SU-DHL-6 (cell line): ENCODE measurements at regions not wholly inside any gene's neighbourhood (a gene's known extent, or its start where the extent isn't known, plus 50 kb on each side); places are given as distances from the start of the nearest gene placed in this dataset.
"Not testable (repeated sequence)": the region's sequence is repeated elsewhere in the genome, so short reads cannot be mapped to it uniquely, and the experiment has no call there.

Source experiments
- H2AFZ ChIP-seq: fragments of 200-600 bp; sonication (generic); 2 replicates; pipeline ENCODE4 v1.6.1; 2014; ENCODE audit warnings: low read depth, mild to moderate bottlenecking, moderate library complexity, mixed read lengths, antibody characterized with exemption, low read length; ENCODE audit not compliant: severe bottlenecking
- H3F3A ChIP-seq: fragments of 200-600 bp; shearing (Covaris generic); 2 replicates; pipeline ENCODE4 v1.6.0; 2016; ENCODE audit warnings: antibody characterized with exemption, mild to moderate bottlenecking; ENCODE audit not compliant: insufficient read depth
- H3K27ac ChIP-seq: fragments of 200-600 bp; sonication (generic); 2 replicates; pipeline ENCODE4 v1.5.1; 2016; ENCODE audit warnings: low read depth, mild to moderate bottlenecking, low read length, moderate library complexity, mixed read lengths
- H3K27me3 ChIP-seq: fragments of 200-600 bp; sonication (generic), shearing (Covaris generic); 2 replicates; pipeline ENCODE4 v1.6.0; 2014; ENCODE audit warnings: mild to moderate bottlenecking, low read length
- H3K36me3 ChIP-seq: fragments of 200-600 bp; sonication (generic); 2 replicates; pipeline ENCODE4 v1.6.1; 2014; ENCODE audit warnings: mild to moderate bottlenecking, low read length, mixed read lengths
- H3K4me2 ChIP-seq: fragments of 300-600, 200-600 bp; shearing (Covaris generic), sonication (generic); 2 replicates; pipeline ENCODE4 v1.6.0; 2014; ENCODE audit warnings: low read length, low read depth, mild to moderate bottlenecking; ENCODE audit not compliant: poor library complexity, severe bottlenecking
- H3K4me3 ChIP-seq: fragments of 200-600 bp; sonication (generic); 2 replicates; pipeline ENCODE4 v1.5.1; 2014; ENCODE audit warnings: antibody characterized with exemption, low read length, mild to moderate bottlenecking, mixed read lengths; ENCODE audit not compliant: insufficient read depth, poor library complexity, severe bottlenecking
- H3K79me2 ChIP-seq: fragments of 200-600 bp; sonication (generic); 2 replicates; pipeline ENCODE4 v1.6.1; 2014; ENCODE audit warnings: mild to moderate bottlenecking, low read length, moderate library complexity; ENCODE audit not compliant: insufficient read depth
- H3K9ac ChIP-seq: fragments of 200-600 bp; sonication (generic); 2 replicates; pipeline ENCODE4 v1.7.0; 2014; ENCODE audit warnings: mild to moderate bottlenecking, low read length
- H3K9me2 ChIP-seq: fragments of 200-600 bp; sonication (generic); replicated peaks from 2 replicates; pipeline ENCODE4 v1.6.1; 2014; ENCODE audit warnings: low read length; ENCODE audit not compliant: insufficient read depth
- H3K9me3 ChIP-seq: fragments of 200-600 bp; sonication (generic); 2 replicates; pipeline ENCODE4 v1.6.1; 2014; ENCODE audit warnings: low read length, mixed read lengths; ENCODE audit not compliant: insufficient read depth
- H4K20me1 ChIP-seq: fragments of 200-600 bp; sonication (generic); 2 replicates; pipeline ENCODE4 v1.6.1; 2014; ENCODE audit warnings: low read depth, mild to moderate bottlenecking, antibody characterized with exemption, low read length, moderate library complexity, mixed read lengths
- CTCF ChIP-seq: fragments of 200-600 bp; sonication (generic); IDR thresholded peaks from one replicate; pipeline ENCODE4 v1.5.1; 2017; ENCODE audit warnings: antibody characterized with exemption, mild to moderate bottlenecking, low read length, moderate library complexity; ENCODE audit not compliant: insufficient read depth, poor library complexity, severe bottlenecking
- EZH2phosphoT487 ChIP-seq: fragments of 200-600 bp; sonication (generic), shearing (Covaris generic); conservative IDR thresholded peaks from 2 replicates; pipeline ENCODE4 v1.6.1; 2018; ENCODE audit warnings: mild to moderate bottlenecking, antibody characterized with exemption, low read length, moderate library complexity, mixed read lengths

GRCh38 chr11:64437426-64437825 lies 78.5 kb downstream of the RPS6KA4 start:
- Histone ChIP-seq H3K4me2 (no peak overlapping the region), H3K4me3 (no peak overlapping the region), H3K27ac (no peak overlapping the region)

GRCh38 chr11:64438986-64439771 lies 80.2 kb downstream of the RPS6KA4 start:
- H3K9me3 ChIP-seq, result no peaks in the 10 kb centered on the region
- no peaks in the 10 kb centered on the region for H3K79me2 ChIP-seq
- no peak overlapping the region for H3K4me3 ChIP-seq
- no peaks in the 10 kb centered on the region for H4K20me1 ChIP-seq
- H3K4me2 ChIP-seq, result no peak overlapping the region
- no peak overlapping the region for H2AFZ ChIP-seq
- no peak overlapping the region for H3K27ac ChIP-seq
- H3K9ac ChIP-seq, result no peak overlapping the region
- H3K27me3 ChIP-seq, result no peaks in the 10 kb centered on the region
- H3K36me3 ChIP-seq, result no peaks in the 10 kb centered on the region
- TF ChIP-seq CTCF, result no peak
- no peak for TF ChIP-seq EZH2phosphoT487
- H3F3A ChIP-seq, result no peaks in the 10 kb centered on the region
- H3K9me2 ChIP-seq, result no peaks in the 10 kb centered on the region

More at GRCh38 chr11:64437426-64437825, 78.5 kb downstream of the RPS6KA4 start:
- Histone ChIP-seq H3K9me2 (no peaks in the 10 kb centered on the region), H2AFZ (no peak overlapping the region), H3K9ac (no peak overlapping the region), H3F3A (no peaks in the 10 kb centered on the region), H3K9me3 (no peaks in the 10 kb centered on the region), H4K20me1 (no peaks in the 10 kb centered on the region), H3K36me3 (no peaks in the 10 kb centered on the region), H3K27me3 (no peaks in the 10 kb centered on the region), H3K79me2 (no peaks in the 10 kb centered on the region)
- TF ChIP-seq CTCF (no peak), EZH2phosphoT487 (no peak)

GRCh38 chr11:64439772-64440491 lies 81.0 kb downstream of the RPS6KA4 start:
- H3K9me2 ChIP-seq, H3F3A ChIP-seq, H3K27me3 ChIP-seq, H3K9ac ChIP-seq, H3K27ac ChIP-seq, H3K4me3 ChIP-seq, H3K4me2 ChIP-seq, H4K20me1 ChIP-seq, H3K79me2 ChIP-seq, H3K36me3 ChIP-seq, H3K9me3 ChIP-seq, H2AFZ ChIP-seq: not testable (repeated sequence)

GRCh38 chr11:64441127-64441526 lies 82.2 kb downstream of the RPS6KA4 start:
- no peaks in the 10 kb centered on the region for H3K27me3 ChIP-seq
- no peak overlapping the region for H2AFZ ChIP-seq
- TF ChIP-seq EZH2phosphoT487, result no peak
- no peak for TF ChIP-seq CTCF
- no peaks in the 10 kb centered on the region for H3K79me2 ChIP-seq
- no peaks in the 10 kb centered on the region for H3F3A ChIP-seq
- no peaks in the 10 kb centered on the region for H4K20me1 ChIP-seq
- no peaks in the 10 kb centered on the region for H3K9me3 ChIP-seq
- H3K4me3 ChIP-seq, result no peak overlapping the region
- H3K27ac ChIP-seq, result no peak overlapping the region
- no peak overlapping the region for H3K9ac ChIP-seq
- H3K4me2 ChIP-seq, result no peak overlapping the region
- H3K9me2 ChIP-seq, result no peaks in the 10 kb centered on the region
- no peaks in the 10 kb centered on the region for H3K36me3 ChIP-seq
